ENCODE measurements at regions not wholly inside any gene's neighbourhood (a gene's known extent, or its start where the extent isn't known, plus 50 kb on each side); places are given as distances from the start of the nearest gene placed in this dataset.

- TF ChIP-seq CTCF (IDR thresholded peaks at IDR 0.05), result no peak
- no peak for TF ChIP-seq POLR2AphosphoS5 (IDR thresholded peaks at IDR 0.05)
Observed at GRCh38 chr7:113446391-113446790, 328.0 kb upstream of the SMIM30 start.

Data from transverse colon (tissue), 4 donors.